K562 (cell line): ENCODE measurements at regions not wholly inside any gene's neighbourhood (a gene's known extent, or its start where the extent isn't known, plus 50 kb on each side); places are given as distances from the start of the nearest gene placed in this dataset.

Experiments
- ATAC-seq: fragments of 200-7000 bp; cut with Tn5 transposase; 3 replicates; pipeline ENCODE4 v1.9.1; 2020; ENCODE audit warnings: moderate library complexity
- BruUV-seq: library from RNA; stranded (reverse); fragments of 400-500 nt; replicated peaks from 2 replicates; lab custom pipeline; 2021; lab: Mats Ljungman, UMichigan
- CTCF ChIA-PET: fragments of 300-600 bp; formaldehyde crosslinking; extraction: SDS; loops from one replicate; lab custom pipeline; 2021; ENCODE audit warnings: low intra/inter-chr PET ratio; lab: Yijun Ruan, JAX
- POLR2A ChIA-PET: fragments of 300-600, 350-650 bp; sonication (Branson Sonifier 250); formaldehyde crosslinking; extraction: SDS; loops from one replicate; lab custom pipeline; 2021; ENCODE audit warnings: antibody characterized with exemption, inconsistent platforms; lab: Yijun Ruan, JAX
- DNase-seq, 4 experiments: peaks; one replicate each; pipeline versions ENCODE4 v3.0.0 to v3.0.0-alpha.2; 2011 to 2018; ENCODE audit warnings: low spot score in 3 of 4, mixed read lengths in 3 of 4; ENCODE audit errors: extremely low read depth in 1 of 4
- FAIRE-seq: peaks from 2 replicates; lab custom pipeline; 2011; peaks lifted over from hg19 to GRCh38; lab: Jason Lieb, UNC
- H2AFZ ChIP-seq: 2 replicates; pipeline ENCODE4 v1.6.0; 2011; ENCODE audit warnings: low read depth, low read length, control low read depth, inconsistent platforms
- H3K27ac ChIP-seq: fragments of 200-600 bp; 3 replicates; pipeline ENCODE4 v1.8.0; 2011; ENCODE audit warnings: low read depth, mild to moderate bottlenecking, control low read depth, inconsistent platforms, low read length, moderate library complexity, mixed read lengths; ENCODE audit errors: extremely low read depth
- H3K27me3 ChIP-seq, 2 experiments: fragments of 300-600 bp in 1 of 2; 2 replicates in 1 of 2; 3 replicates in 1 of 2; pipeline versions ENCODE4 v1.6.0 to v1.8.0; 2011; ENCODE audit warnings: inconsistent platforms in 2 of 2, low read length in 2 of 2, mild to moderate bottlenecking in 1 of 2, mixed read lengths in 1 of 2, moderate library complexity in 1 of 2; ENCODE audit not compliant: control insufficient read depth in 2 of 2, insufficient read depth in 2 of 2
- H3K36me3 ChIP-seq: fragments of 300-600 bp; 3 replicates; pipeline ENCODE4 v1.8.0; 2011; ENCODE audit warnings: mild to moderate bottlenecking, low read length, inconsistent platforms; ENCODE audit not compliant: control insufficient read depth, insufficient read depth
- H3K4me1 ChIP-seq, 2 experiments: fragments of 200-600 bp in 1 of 2; replicated peaks in 1 of 2; 2 replicates in 1 of 2; 3 replicates in 1 of 2; pipeline versions ENCODE4 v1.5.1 to v1.8.0; 2011; ENCODE audit warnings: inconsistent platforms in 2 of 2, low read length in 2 of 2, mild to moderate bottlenecking in 1 of 2, mixed read lengths in 1 of 2, moderate library complexity in 1 of 2; ENCODE audit not compliant: control insufficient read depth in 2 of 2, insufficient read depth in 2 of 2
- H3K4me2 ChIP-seq: 2 replicates; pipeline ENCODE4 v1.6.1; 2011; ENCODE audit warnings: low read length, control low read depth, inconsistent platforms, mixed read lengths; ENCODE audit not compliant: insufficient read depth
- H3K4me3 ChIP-seq: fragments of 200-600 bp; sonication (generic), shearing (Covaris generic); 2 replicates; pipeline ENCODE4 v1.5.1; 2016; ENCODE audit warnings: control low read depth, inconsistent platforms
- H3K79me2 ChIP-seq: fragments of 200-600 bp; 3 replicates; pipeline ENCODE4 v1.8.0; 2011; ENCODE audit warnings: low read length, inconsistent platforms; ENCODE audit not compliant: control insufficient read depth, insufficient read depth
- H3K9ac ChIP-seq, 2 experiments: 2 replicates each; pipeline versions ENCODE4 v1.6.0 to v1.6.1; 2011; ENCODE audit warnings: low read depth in 2 of 2, low read length in 2 of 2, control low read depth in 1 of 2, inconsistent platforms in 1 of 2, mild to moderate bottlenecking in 1 of 2, mixed read lengths in 1 of 2; ENCODE audit not compliant: insufficient read depth in 1 of 2
- H3K9me1 ChIP-seq: one replicate; pipeline ENCODE4 v1.6.0; 2011; ENCODE audit warnings: inconsistent platforms, mild to moderate bottlenecking, low read length, moderate library complexity; ENCODE audit not compliant: control insufficient read depth, insufficient read depth
- H3K9me3 ChIP-seq: replicated peaks from 2 replicates; pipeline ENCODE4 v1.5.1; 2011; ENCODE audit warnings: low read depth, low read length, inconsistent platforms; ENCODE audit not compliant: control insufficient read depth, insufficient read depth
- H4K20me1 ChIP-seq: replicated peaks from 2 replicates; pipeline ENCODE4 v1.6.1; 2011; ENCODE audit warnings: low read length, inconsistent platforms, mixed read lengths; ENCODE audit not compliant: control insufficient read depth, insufficient read depth
- ATF1 ChIP-seq, 2 experiments: fragments of 450-650 bp in 1 of 2; IDR thresholded peaks; 2 replicates each; pipeline ENCODE4 v1.6.1; 2016; ENCODE audit warnings: missing compliant biosample characterization in 1 of 2, missing genetic modification characterization in 1 of 2
- CBFB ChIP-seq: sonication (generic); formaldehyde crosslinking; IDR thresholded peaks from 2 replicates; pipeline ENCODE4 v1.4.0; 2020; ENCODE audit warnings: mild to moderate bottlenecking, missing genetic modification reagents
- EZH2 ChIP-seq: IDR thresholded peaks from 2 replicates; pipeline ENCODE4 v1.6.1; 2012; ENCODE audit warnings: low read depth, mild to moderate bottlenecking, inconsistent platforms, low read length, borderline replicate concordance
- FOXP1 ChIP-seq: sonication (generic); formaldehyde crosslinking; IDR thresholded peaks from 2 replicates; pipeline ENCODE4 v1.8.0; 2022; ENCODE audit warnings: mild to moderate bottlenecking, missing genetic modification reagents
- GMEB1 ChIP-seq: fragments of 250-450 bp; sonication (Bioruptor Pico); IDR thresholded peaks from 2 replicates; pipeline ENCODE4 v1.4.0; 2020; ENCODE audit warnings: mild to moderate bottlenecking
- HNRNPK ChIP-seq: fragments of 200-400 bp; formaldehyde crosslinking; IDR thresholded peaks from one replicate; pipeline ENCODE4 v1.6.1; 2018; ENCODE audit warnings: mild to moderate bottlenecking, low read depth, low read length; ENCODE audit not compliant: poor library complexity, severe bottlenecking
- ILK ChIP-seq: fragments of 450-650 bp; IDR thresholded peaks from 2 replicates; pipeline ENCODE4 v1.6.1; 2016; ENCODE audit warnings: missing genetic modification characterization, low read depth, mild to moderate bottlenecking, missing compliant biosample characterization, moderate library complexity, borderline replicate concordance
- KLF1 ChIP-seq: fragments of 450-650 bp; IDR thresholded peaks from 2 replicates; pipeline ENCODE4 v1.6.1; 2016; ENCODE audit warnings: missing genetic modification characterization, missing compliant biosample characterization
- MEIS2 ChIP-seq: fragments of 450-650 bp; IDR thresholded peaks from 2 replicates; pipeline ENCODE4 v1.6.1; 2014; ENCODE audit warnings: mild to moderate bottlenecking; ENCODE audit not compliant: partially characterized antibody
- XRCC5 ChIP-seq: fragments of 200-400 bp; formaldehyde crosslinking; IDR thresholded peaks from 2 replicates; pipeline ENCODE4 v1.6.1; 2017; ENCODE audit warnings: low read depth, mild to moderate bottlenecking, low read length
- ZNF79 ChIP-seq: fragments of 250-450 bp; sonication (Bioruptor Pico); IDR thresholded peaks from 2 replicates; pipeline ENCODE4 v1.4.0; 2020; ENCODE audit warnings: low read depth, mild to moderate bottlenecking, moderate library complexity
- WGBS: fragments of 100-300 bp; shearing (Covaris generic); methylation state at CpG from one replicate; pipeline ENCODE4 v1.1.6; 2016; ENCODE audit warnings: low coverage, mixed read lengths; ENCODE audit not compliant: insufficient coverage; ENCODE audit errors: missing lambda C conversion rate; 5-methylcytosine and 5-hydroxymethylcytosine counted together
- in situ Hi-C: fragments of 300-500 bp; cut with MboI; formaldehyde crosslinking; loops from 4 replicates; pipeline ENCODE4 v1.15.0; 2018; ENCODE audit warnings: inconsistent platforms, mixed read lengths
- intact Hi-C: fragments of 100-400 bp; cut with micrococcal nuclease; formaldehyde crosslinking; loops from 2 replicates; pipeline ENCODE4 v1.14.2; 2022

GRCh38 chr9:26786564-26786963 is 106.0 kb downstream of the CAAP1 start:
- no peaks in the 10 kb centered on the region for H3K9me3 ChIP-seq
- FAIRE-seq (no peak), DNase-seq (no peak), ATAC-seq (no peak)
- in situ Hi-C loops (no loop called here), intact Hi-C loops (no loop called here)
- H3K4me2 ChIP-seq = no peak overlapping the region
- H3K9ac ChIP-seq = no peak overlapping the region
- no peak overlapping the region; the same call in 1 of the 2 replicates for H2AFZ ChIP-seq
- H3K79me2 ChIP-seq = no peaks in the 10 kb centered on the region
- no peaks in the 10 kb centered on the region for H3K9me1 ChIP-seq
- no peak overlapping the region for H3K4me3 ChIP-seq
- TF ChIP-seq XRCC5 (no peak), MEIS2 (no peak), ATF1 (CRISPR knock-in tag; IDR thresholded peaks at IDR 0.05) (no peak), ATF1 (tag; IDR thresholded peaks at IDR 0.05) (no peak), KLF1 (tag) (no peak), ILK (no peak), FOXP1 (CRISPR knock-in tag) (no peak), HNRNPK (no peak)
- no peaks in the 10 kb centered on the region for H4K20me1 ChIP-seq
- ChIA-PET CTCF (no interaction called here), POLR2A (no interaction called here)
- no peaks in the 10 kb centered on the region for H3K4me1 ChIP-seq
- no peak overlapping the region for H3K27ac ChIP-seq
- no peaks in the 10 kb centered on the region for H3K36me3 ChIP-seq
- H3K27me3 ChIP-seq = no peaks in the 10 kb centered on the region
- BruUV-seq = no TSS peak
- WGBS = 0% methylated on average over 1 of the region's 2 CpGs

- no peak overlapping the region for H3K27ac ChIP-seq
- in situ Hi-C loops (no loop called here), intact Hi-C loops (no loop called here)
- H2AFZ ChIP-seq = no peak overlapping the region
- DNase-seq (no peak), ATAC-seq (no peak), FAIRE-seq (no peak)
- WGBS = 20% methylated on average over 1 of the region's 1 CpG
- H3K4me3 ChIP-seq = no peak overlapping the region
- no TSS peak for BruUV-seq
- no peaks in the 10 kb centered on the region for H3K36me3 ChIP-seq
- H3K27me3 ChIP-seq = no peaks in the 10 kb centered on the region
- H3K9ac ChIP-seq = no peak overlapping the region
- ChIA-PET CTCF (no interaction called here), POLR2A (no interaction called here)
- no peaks in the 10 kb centered on the region for H3K9me3 ChIP-seq
- H3K79me2 ChIP-seq = no peaks in the 10 kb centered on the region
- no peaks in the 10 kb centered on the region for H3K4me1 ChIP-seq
- H3K9me1 ChIP-seq = no peaks in the 10 kb centered on the region
- H4K20me1 ChIP-seq = no peaks in the 10 kb centered on the region
- H3K4me2 ChIP-seq = no peak overlapping the region
- TF ChIP-seq GMEB1 (CRISPR knock-in tag) = no peak
- TF ChIP-seq CBFB (CRISPR knock-in tag) = no peak
- no peak for TF ChIP-seq EZH2
- TF ChIP-seq ZNF79 (CRISPR knock-in tag) = no peak
Measured at GRCh38 chr9:26782899-26783298, 109.7 kb downstream of the CAAP1 start.
